ENCODE measurements at regions not wholly inside any gene's neighbourhood (a gene's known extent, or its start where the extent isn't known, plus 50 kb on each side); places are given as distances from the start of the nearest gene placed in this dataset.

GRCh38 chr2:144011098-144011497 lies 508.8 kb downstream of the ZEB2 start:
- no peaks in the 10 kb centered on the region for H3K27me3 ChIP-seq
- no peak overlapping the region for H3K27ac ChIP-seq
- Mint-ChIP-seq H3K4me3 (no peak overlapping the region), H3K27me3 (ENCODE audit: insufficient read depth, low read depth) (no peaks in the 10 kb centered on the region), H3K27ac (no peak overlapping the region), H3K36me3 (peaks cover 6% of the 10 kb centered on the region), H3K9me3 (no peaks in the 10 kb centered on the region), H3K4me1 (no peaks in the 10 kb centered on the region)
- no peaks in the 10 kb centered on the region for H3K9me3 ChIP-seq (ENCODE audit: low read depth)
- no peaks in the 10 kb centered on the region for H3K79me2 ChIP-seq (ENCODE audit: low read depth)
- H2AFZ ChIP-seq (replicated peaks): no peak overlapping the region
- no peak for DNase-seq (ENCODE audit: low spot score)
- peaks cover 9% of the 10 kb centered on the region for H3K4me1 ChIP-seq
- H3F3A ChIP-seq (ENCODE audit: low read depth): no peaks in the 10 kb centered on the region
- H3K4me3 ChIP-seq: no peak overlapping the region
- TF ChIP-seq EZH2phosphoT487 (IDR thresholded peaks at IDR 0.05) (no peak), EZH2 (IDR thresholded peaks at IDR 0.05) (no peak), CTCF (IDR thresholded peaks at IDR 0.05) (no peak)
- no peak overlapping the region for H3K4me2 ChIP-seq
- H4K20me1 ChIP-seq (ENCODE audit: low read depth): no peaks in the 10 kb centered on the region
- no peaks in the 10 kb centered on the region for H3K36me3 ChIP-seq
- H3K9ac ChIP-seq: no peak overlapping the region

- no peak overlapping the region for H3K27ac Mint-ChIP-seq
Measured at GRCh38 chr2:144010096-144010836, 509.7 kb downstream of the ZEB2 start.

GRCh38 chr2:144006139-144006538 lies 513.8 kb downstream of the ZEB2 start:
- H3K4me2 ChIP-seq: no peak overlapping the region
- no peaks in the 10 kb centered on the region for H3F3A ChIP-seq (ENCODE audit: low read depth)
- H3K27ac ChIP-seq: no peak overlapping the region
- peaks cover 9% of the 10 kb centered on the region for H3K4me1 ChIP-seq
- H3K27me3 ChIP-seq: no peaks in the 10 kb centered on the region
- Mint-ChIP-seq H3K27ac (no peak overlapping the region), H3K9me3 (no peaks in the 10 kb centered on the region), H3K27me3 (ENCODE audit: insufficient read depth, low read depth) (no peaks in the 10 kb centered on the region), H3K4me3 (no peak overlapping the region), H3K36me3 (peaks cover 12% of the 10 kb centered on the region), H3K4me1 (no peaks in the 10 kb centered on the region)
- no peaks in the 10 kb centered on the region for H3K9me3 ChIP-seq (ENCODE audit: low read depth)
- DNase-seq (ENCODE audit: low spot score): no peak
- no peaks in the 10 kb centered on the region for H3K79me2 ChIP-seq (ENCODE audit: low read depth)
- TF ChIP-seq EZH2phosphoT487 (IDR thresholded peaks at IDR 0.05): no peak
- TF ChIP-seq EZH2 (IDR thresholded peaks at IDR 0.05): no peak
- TF ChIP-seq CTCF (IDR thresholded peaks at IDR 0.05): no peak
- no peak overlapping the region for H3K9ac ChIP-seq
- H3K36me3 ChIP-seq: no peaks in the 10 kb centered on the region
- no peak overlapping the region for H2AFZ ChIP-seq (replicated peaks)
- no peaks in the 10 kb centered on the region for H4K20me1 ChIP-seq (ENCODE audit: low read depth)
- H3K4me3 ChIP-seq: no peak overlapping the region

More at GRCh38 chr2:144010096-144010836, 509.7 kb downstream of the ZEB2 start:
- Histone ChIP-seq H4K20me1 (ENCODE audit: low read depth) (no peaks in the 10 kb centered on the region), H3K4me2 (no peak overlapping the region), H2AFZ (replicated peaks) (no peak overlapping the region), H3K9me3 (ENCODE audit: low read depth) (no peaks in the 10 kb centered on the region), H3K4me3 (no peak overlapping the region), H3K4me1 (peaks cover 9% of the 10 kb centered on the region), H3K27me3 (no peaks in the 10 kb centered on the region), H3K9ac (no peak overlapping the region), H3K27ac (no peak overlapping the region), H3K36me3 (no peaks in the 10 kb centered on the region), H3K79me2 (ENCODE audit: low read depth) (no peaks in the 10 kb centered on the region), H3F3A (ENCODE audit: low read depth) (no peaks in the 10 kb centered on the region)
- no peaks in the 10 kb centered on the region for H3K9me3 Mint-ChIP-seq
- TF ChIP-seq EZH2 (IDR thresholded peaks at IDR 0.05) (no peak), CTCF (IDR thresholded peaks at IDR 0.05) (no peak), EZH2phosphoT487 (IDR thresholded peaks at IDR 0.05) (no peak)
- no peaks in the 10 kb centered on the region for H3K4me1 Mint-ChIP-seq
- H3K36me3 Mint-ChIP-seq: peaks cover 7% of the 10 kb centered on the region
- no peak for DNase-seq (ENCODE audit: low spot score)
- H3K4me3 Mint-ChIP-seq: no peak overlapping the region
- H3K27me3 Mint-ChIP-seq (ENCODE audit: insufficient read depth, low read depth): no peaks in the 10 kb centered on the region

Measured in neural progenitor cell (in vitro differentiated cells).